ENCODE measurements at regions not wholly inside any gene's neighbourhood (a gene's known extent, or its start where the extent isn't known, plus 50 kb on each side); places are given as distances from the start of the nearest gene placed in this dataset.

DNA sequence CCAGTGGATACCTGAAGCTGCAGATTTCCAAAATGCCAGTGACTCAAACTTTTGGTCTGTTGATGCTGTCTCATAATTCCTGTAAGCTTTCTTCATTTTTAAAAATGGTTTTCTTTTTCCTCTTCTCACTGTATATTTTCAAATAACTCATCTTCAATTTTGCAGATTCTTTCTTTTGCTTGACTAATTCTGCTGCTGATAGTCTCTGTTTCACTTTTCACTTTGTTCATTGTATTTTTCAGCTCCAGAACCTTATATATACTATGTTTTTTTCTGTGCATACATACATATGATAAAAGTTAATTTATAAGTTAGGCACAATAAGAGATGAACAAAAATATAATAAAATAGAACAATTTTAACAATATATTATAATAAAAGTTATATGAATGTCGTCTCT, 237.7 kb upstream of the GPRIN3 start:
- CTCF ChIA-PET, result no interaction called here
- TF ChIP-seq, protein P1, sequence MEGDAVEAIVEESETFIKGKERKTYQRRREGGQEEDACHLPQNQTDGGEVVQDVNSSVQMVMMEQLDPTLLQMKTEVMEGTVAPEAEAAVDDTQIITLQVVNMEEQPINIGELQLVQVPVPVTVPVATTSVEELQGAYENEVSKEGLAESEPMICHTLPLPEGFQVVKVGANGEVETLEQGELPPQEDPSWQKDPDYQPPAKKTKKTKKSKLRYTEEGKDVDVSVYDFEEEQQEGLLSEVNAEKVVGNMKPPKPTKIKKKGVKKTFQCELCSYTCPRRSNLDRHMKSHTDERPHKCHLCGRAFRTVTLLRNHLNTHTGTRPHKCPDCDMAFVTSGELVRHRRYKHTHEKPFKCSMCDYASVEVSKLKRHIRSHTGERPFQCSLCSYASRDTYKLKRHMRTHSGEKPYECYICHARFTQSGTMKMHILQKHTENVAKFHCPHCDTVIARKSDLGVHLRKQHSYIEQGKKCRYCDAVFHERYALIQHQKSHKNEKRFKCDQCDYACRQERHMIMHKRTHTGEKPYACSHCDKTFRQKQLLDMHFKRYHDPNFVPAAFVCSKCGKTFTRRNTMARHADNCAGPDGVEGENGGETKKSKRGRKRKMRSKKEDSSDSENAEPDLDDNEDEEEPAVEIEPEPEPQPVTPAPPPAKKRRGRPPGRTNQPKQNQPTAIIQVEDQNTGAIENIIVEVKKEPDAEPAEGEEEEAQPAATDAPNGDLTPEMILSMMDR (IDR thresholded peaks at IDR 0.05; ENCODE audit: unreplicated experiment), result no peak
- Mint-ChIP-seq H3K4me1 (ENCODE audit: low read depth, unreplicated experiment) (peaks cover under 1% of the 10 kb centered on the region), H3K9me3 (ENCODE audit: low read depth, unreplicated experiment) (peaks cover 3% of the 10 kb centered on the region), H3K36me3 (ENCODE audit: insufficient read depth, unreplicated experiment) (no peaks in the 10 kb centered on the region), H3K4me3 (ENCODE audit: low read depth, unreplicated experiment) (no peak overlapping the region), H3K27ac (ENCODE audit: unreplicated experiment) (no peak overlapping the region), H3K27me3 (ENCODE audit: unreplicated experiment) (no peaks in the 10 kb centered on the region)
- intact Hi-C loops (cut with micrococcal nuclease; ENCODE audit: unreplicated experiment), result no loop called here
- DNase-seq, result no peak
- no TSS peak for BruUV-seq (replicated peaks)

- Mint-ChIP-seq H3K27me3 (ENCODE audit: unreplicated experiment) (no peaks in the 10 kb centered on the region), H3K36me3 (ENCODE audit: insufficient read depth, unreplicated experiment) (no peaks in the 10 kb centered on the region), H3K9me3 (ENCODE audit: low read depth, unreplicated experiment) (peaks cover 3% of the 10 kb centered on the region), H3K4me1 (ENCODE audit: low read depth, unreplicated experiment) (peaks cover 15% of the 10 kb centered on the region), H3K4me3 (ENCODE audit: low read depth, unreplicated experiment) (no peak overlapping the region), H3K27ac (ENCODE audit: unreplicated experiment) (no peak overlapping the region)
- intact Hi-C loops (cut with micrococcal nuclease; ENCODE audit: unreplicated experiment), result no loop called here
- no TSS peak for BruUV-seq (replicated peaks)
- CTCF ChIA-PET, result no interaction called here
- TF ChIP-seq, protein P1 (IDR thresholded peaks at IDR 0.05; ENCODE audit: unreplicated experiment), result no peak
- no peak for DNase-seq
These were observed 234.4 kb upstream of the GPRIN3 start for GRCh38 chr4:89541998-89542397.

- Mint-ChIP-seq H3K9me3 (ENCODE audit: low read depth, unreplicated experiment) (peaks cover 3% of the 10 kb centered on the region), H3K36me3 (ENCODE audit: insufficient read depth, unreplicated experiment) (no peaks in the 10 kb centered on the region), H3K27ac (ENCODE audit: unreplicated experiment) (no peak overlapping the region), H3K27me3 (ENCODE audit: unreplicated experiment) (no peaks in the 10 kb centered on the region), H3K4me1 (ENCODE audit: low read depth, unreplicated experiment) (peaks cover 15% of the 10 kb centered on the region), H3K4me3 (ENCODE audit: low read depth, unreplicated experiment) (no peak overlapping the region)
- CTCF ChIA-PET, result interaction anchor here (0.7 kb wide), 1 partner anchor 1554 kb away, joined by 3 read pairs; no protein-coding TSS in a partner anchor
- no TSS peak for BruUV-seq (replicated peaks)
- no peak for DNase-seq
- TF ChIP-seq, protein P1 (IDR thresholded peaks at IDR 0.05; ENCODE audit: unreplicated experiment), result no peak
- intact Hi-C loops (cut with micrococcal nuclease; ENCODE audit: unreplicated experiment), result loop anchor here (5.0 kb wide), 1 partner anchor 38 kb away; no protein-coding TSS in a partner anchor
These were observed 232.5 kb upstream of the GPRIN3 start for GRCh38 chr4:89539797-89540711.

DNA sequence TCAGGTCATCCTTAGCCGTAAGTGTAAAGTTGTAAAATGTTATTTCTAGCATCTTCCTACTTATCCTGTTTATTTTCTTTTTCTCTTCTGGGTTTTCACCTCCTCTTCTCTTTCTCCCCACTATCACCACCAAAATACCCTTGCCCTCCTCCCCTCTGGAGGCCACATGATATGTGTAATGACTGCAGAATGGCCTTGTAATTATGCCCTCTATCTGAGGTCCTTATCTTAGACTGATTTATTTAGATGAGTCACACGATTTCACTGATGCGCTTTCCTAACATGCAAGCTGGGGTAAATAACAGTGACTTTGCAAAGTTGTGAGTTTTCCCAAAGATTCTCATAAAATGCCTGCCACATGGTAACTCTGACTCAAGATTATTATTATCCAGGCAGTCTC, 231.8 kb upstream of the GPRIN3 start:
- Mint-ChIP-seq H3K36me3 (ENCODE audit: insufficient read depth, unreplicated experiment) (no peaks in the 10 kb centered on the region), H3K4me1 (ENCODE audit: low read depth, unreplicated experiment) (peaks cover 15% of the 10 kb centered on the region), H3K4me3 (ENCODE audit: low read depth, unreplicated experiment) (no peak overlapping the region), H3K9me3 (ENCODE audit: low read depth, unreplicated experiment) (peaks cover 2% of the 10 kb centered on the region), H3K27ac (ENCODE audit: unreplicated experiment) (no peak overlapping the region), H3K27me3 (ENCODE audit: unreplicated experiment) (no peaks in the 10 kb centered on the region)
- intact Hi-C loops (cut with micrococcal nuclease; ENCODE audit: unreplicated experiment), result loop anchor here (5.0 kb wide), 1 partner anchor 37 kb away; no protein-coding TSS in a partner anchor
- no peak for DNase-seq
- no TSS peak for BruUV-seq (replicated peaks)
- TF ChIP-seq, protein P1 (IDR thresholded peaks at IDR 0.05; ENCODE audit: unreplicated experiment), result no peak
- CTCF ChIA-PET, result interaction anchor here (0.7 kb wide), 1 partner anchor 1553 kb away, joined by 3 read pairs; no protein-coding TSS in a partner anchor

Measured in Calu3 (cell line).